GM12873 (cell line): ENCODE measurements at regions not wholly inside any gene's neighbourhood (a gene's known extent, or its start where the extent isn't known, plus 50 kb on each side); places are given as distances from the start of the nearest gene placed in this dataset.

Experiments
- TF ChIP-seq, protein P1 (sequence below): IDR thresholded peaks from 2 replicates; pipeline ENCODE4 v1.5.1; 2012; ENCODE audit warnings: low read depth, mild to moderate bottlenecking, moderate library complexity, low read length, control low read depth; ENCODE audit not compliant: insufficient read depth; ENCODE audit errors: missing control alignments

DNA sequence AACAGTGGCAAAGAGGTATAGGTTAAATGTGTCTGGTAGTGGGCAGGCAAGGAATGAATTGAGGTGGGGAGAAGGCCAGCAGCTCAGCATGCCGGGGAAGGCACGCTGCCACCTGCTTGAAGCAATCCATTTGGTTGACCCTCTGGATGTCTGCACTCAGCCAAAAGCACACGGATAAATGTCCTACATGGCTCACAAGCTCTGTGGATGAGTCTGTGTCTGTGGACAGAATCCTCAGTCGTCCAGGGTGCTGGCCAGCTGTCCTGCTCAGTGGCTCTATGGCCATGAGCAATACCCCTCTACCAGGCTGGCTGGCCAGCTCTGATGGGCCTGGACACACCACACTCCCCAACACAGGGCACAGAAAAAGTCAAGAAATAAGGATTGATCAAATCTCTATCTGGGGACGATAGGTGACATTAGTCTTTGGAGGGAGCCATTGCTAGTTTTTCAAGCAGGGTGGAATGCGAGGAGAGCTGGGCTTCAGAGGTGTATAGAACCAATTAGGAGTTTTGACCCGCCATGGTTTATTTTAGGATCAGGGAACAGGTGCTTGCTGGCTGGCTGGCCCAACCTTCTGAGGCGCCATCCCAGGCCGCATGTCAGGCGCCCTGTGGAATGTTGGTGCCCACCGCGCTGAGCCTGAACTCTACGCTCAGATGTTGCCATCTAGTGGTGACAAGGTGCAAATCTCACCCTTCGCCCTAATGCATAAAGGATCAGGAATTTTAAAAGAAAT, 493.4 kb downstream of the TNS3 start:
- TF ChIP-seq, protein P1, sequence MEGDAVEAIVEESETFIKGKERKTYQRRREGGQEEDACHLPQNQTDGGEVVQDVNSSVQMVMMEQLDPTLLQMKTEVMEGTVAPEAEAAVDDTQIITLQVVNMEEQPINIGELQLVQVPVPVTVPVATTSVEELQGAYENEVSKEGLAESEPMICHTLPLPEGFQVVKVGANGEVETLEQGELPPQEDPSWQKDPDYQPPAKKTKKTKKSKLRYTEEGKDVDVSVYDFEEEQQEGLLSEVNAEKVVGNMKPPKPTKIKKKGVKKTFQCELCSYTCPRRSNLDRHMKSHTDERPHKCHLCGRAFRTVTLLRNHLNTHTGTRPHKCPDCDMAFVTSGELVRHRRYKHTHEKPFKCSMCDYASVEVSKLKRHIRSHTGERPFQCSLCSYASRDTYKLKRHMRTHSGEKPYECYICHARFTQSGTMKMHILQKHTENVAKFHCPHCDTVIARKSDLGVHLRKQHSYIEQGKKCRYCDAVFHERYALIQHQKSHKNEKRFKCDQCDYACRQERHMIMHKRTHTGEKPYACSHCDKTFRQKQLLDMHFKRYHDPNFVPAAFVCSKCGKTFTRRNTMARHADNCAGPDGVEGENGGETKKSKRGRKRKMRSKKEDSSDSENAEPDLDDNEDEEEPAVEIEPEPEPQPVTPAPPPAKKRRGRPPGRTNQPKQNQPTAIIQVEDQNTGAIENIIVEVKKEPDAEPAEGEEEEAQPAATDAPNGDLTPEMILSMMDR, result peak; percentile 79

DNA sequence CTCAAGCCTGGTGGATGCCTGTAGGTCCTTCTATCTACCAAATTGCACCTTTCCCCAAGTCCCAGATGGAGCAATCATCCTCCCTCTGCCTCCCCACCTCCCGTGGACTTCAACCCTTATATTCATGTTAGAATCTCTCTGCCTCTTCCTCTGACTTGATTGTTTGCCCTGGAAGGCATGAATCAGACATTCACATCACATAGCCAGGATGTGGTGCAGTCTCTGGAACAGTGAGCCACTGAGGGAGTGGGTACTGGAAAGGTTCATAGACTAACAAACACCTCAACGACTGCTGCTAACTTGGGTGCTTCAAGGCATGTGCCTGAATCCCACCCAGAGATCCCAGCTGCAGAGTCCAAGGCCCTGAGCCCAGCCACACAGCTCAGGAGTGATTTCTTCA, 494.0 kb downstream of the TNS3 start:
- TF ChIP-seq, protein P1, result no peak

DNA sequence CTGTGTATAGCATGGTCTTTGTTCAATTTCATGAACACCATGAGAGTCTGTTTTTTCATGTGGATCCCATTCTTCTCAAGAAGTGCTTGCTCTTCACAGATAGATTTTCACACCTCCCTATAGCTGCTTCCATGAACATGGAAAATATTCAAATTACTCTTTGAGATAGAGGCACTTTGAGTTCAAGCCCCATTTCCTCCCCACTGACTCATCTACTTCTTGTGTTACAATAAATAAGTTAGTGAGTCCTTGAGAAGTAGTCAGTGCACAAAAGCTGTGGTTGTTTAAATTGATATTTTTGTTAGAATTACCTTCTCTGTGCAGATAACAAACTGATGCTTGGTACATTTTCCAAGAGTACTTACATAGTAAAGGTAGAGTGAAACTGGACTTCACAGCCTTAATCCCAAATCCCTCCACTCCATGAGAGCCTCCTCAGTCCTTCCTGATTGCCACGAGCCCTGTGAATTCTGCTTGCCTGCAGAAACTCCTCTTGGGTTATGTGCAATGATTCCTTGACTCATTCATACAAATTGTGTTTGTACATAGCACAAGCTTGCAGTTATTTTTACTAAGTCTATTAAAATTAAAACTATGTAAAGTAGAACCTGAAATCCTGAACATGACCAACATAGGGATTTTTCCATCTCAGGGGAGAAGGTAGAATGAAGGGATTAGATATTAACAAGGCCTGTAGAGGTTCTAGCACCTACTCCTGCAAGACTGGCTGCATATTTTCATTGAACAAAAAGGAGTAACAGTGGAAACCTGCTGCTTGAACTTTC, 496.2 kb downstream of the TNS3 start:
- TF ChIP-seq, protein P1, result no peak

DNA sequence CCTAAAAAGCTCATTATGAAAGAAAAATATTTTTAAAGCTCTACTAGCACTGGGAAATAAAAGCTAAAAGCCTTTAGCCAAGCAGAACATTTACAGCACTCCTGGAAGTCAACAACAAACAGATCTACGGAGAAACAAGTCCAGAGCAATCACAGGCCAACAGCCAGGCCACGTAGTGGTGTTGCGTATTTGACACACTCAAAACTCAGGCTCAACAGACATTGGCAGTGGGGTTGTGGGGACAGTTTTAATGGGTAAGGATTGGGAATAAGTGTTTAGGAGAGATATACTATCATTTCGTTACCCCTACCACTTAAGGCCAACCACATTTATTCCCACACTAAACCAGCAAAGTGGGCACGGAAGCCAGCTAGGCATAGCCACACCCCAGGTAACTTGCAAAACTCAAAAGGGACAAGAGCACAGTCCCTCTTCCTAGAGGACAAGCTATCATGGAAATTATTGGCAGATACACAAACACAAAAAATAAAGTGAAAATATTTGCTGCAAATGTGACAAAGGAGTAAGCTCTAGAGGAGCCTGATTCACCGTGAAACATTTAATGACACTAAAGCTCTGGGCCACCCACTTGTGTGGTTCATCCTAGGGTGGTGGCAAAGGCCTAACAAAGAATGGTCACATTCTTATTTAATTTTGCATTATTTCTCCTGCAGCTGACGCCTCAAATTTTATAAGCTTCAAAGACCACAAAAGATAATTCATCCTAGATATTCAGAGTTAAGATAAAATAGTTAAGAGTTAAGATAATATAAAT, 498.2 kb downstream of the TNS3 start:
- TF ChIP-seq, protein P1, result no peak

DNA sequence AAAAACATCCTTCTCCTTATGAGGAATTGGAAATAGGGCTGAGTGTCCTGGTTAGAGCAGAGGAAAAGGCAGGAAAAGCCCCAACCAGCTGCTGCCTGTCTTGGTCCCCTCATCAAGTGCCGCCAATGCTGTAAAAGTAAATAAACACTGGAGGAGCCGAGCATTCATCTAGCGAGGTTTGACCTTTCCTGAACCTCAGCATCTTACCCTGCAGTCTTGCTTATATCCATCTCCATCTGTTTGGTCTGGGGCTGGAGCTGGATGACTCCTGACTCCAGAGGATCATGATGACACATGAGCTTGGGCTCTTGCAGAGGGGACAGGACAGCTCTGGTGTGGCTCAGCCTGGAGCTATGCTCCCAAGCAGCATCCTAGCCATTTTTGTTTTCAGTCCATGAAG, 501.1 kb downstream of the TNS3 start:
- TF ChIP-seq, protein P1, result no peak

DNA sequence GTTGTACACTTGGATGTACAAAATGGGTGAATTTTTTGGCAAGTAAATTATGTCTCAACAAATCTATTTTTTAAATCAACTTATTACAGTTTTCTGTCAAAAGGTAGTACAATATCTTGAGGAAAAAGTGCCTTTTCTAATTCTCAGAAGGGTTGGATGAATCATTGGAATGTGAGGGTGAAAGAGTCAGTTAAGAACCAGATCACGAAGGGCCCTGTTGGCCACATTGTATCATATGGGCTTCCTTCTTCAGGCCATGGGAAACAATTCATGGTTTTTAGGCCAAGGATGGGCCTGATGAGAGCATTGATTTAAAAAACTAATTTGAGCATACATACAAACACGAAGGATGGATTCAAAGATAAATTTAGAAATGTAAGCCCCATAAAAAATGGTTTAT, 503.7 kb downstream of the TNS3 start:
- TF ChIP-seq, protein P1, result no peak

DNA sequence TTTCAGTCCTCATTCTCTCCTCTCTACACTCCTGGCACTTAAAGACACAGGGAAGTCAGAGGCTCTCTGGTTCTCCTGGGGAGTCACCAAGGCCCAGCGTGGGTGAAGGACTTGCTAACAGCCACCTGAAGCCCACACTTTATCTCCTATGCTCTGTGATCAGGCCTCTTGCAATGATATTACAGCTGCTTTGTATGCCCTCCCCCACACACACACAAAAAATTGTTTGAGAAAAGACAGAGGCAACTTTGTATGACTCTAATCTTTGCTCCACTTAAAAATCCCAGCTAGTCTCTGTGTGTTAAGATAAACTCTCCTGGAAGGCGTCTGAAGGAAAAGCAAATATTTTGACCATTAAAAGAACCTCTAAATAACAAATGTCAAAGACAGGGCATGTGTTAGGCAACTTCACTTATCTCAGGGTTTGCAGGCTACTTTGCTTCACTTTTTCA, 507.2 kb downstream of the TNS3 start:
- TF ChIP-seq, protein P1, result no peak
